ENCODE measurements at regions not wholly inside any gene's neighbourhood (a gene's known extent, or its start where the extent isn't known, plus 50 kb on each side); places are given as distances from the start of the nearest gene placed in this dataset.

DNA sequence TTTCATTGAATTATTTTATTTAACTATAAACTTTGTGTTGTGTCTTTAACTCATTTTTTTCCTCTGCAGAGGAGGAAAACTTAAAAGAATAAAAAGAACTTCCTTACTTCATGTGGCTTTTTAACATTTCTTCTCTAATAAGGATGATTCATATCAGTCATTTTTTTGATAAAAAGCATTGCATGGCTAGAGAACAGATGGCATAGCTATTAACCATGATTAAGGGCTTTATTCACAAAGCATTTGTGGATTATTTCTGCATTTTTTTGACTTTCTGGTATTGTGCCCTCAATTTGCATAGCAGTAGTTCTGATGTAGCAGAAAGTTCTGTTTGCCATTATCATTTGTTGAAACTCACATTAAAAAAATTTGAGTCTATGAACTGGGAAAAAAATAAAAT, 540.8 kb downstream of the SI start:
- Histone ChIP-seq H3K4me3 (no peak overlapping the region), H3K27me3 (no peaks in the 10 kb centered on the region), H3K27ac (replicated peaks in 1 of 4) (no peak overlapping the region), H3K9me3 (no peaks in the 10 kb centered on the region), H3K36me3 (no peaks in the 10 kb centered on the region), H3K4me1 (no peaks in the 10 kb centered on the region)
- TF ChIP-seq POLR2AphosphoS5 (IDR thresholded peaks at IDR 0.05) (no peak), EP300 (IDR thresholded peaks at IDR 0.05) (no peak), POLR2A (IDR thresholded peaks at IDR 0.05; ENCODE audit: low read depth) (no peak)
- TF ChIP-seq, protein P1, sequence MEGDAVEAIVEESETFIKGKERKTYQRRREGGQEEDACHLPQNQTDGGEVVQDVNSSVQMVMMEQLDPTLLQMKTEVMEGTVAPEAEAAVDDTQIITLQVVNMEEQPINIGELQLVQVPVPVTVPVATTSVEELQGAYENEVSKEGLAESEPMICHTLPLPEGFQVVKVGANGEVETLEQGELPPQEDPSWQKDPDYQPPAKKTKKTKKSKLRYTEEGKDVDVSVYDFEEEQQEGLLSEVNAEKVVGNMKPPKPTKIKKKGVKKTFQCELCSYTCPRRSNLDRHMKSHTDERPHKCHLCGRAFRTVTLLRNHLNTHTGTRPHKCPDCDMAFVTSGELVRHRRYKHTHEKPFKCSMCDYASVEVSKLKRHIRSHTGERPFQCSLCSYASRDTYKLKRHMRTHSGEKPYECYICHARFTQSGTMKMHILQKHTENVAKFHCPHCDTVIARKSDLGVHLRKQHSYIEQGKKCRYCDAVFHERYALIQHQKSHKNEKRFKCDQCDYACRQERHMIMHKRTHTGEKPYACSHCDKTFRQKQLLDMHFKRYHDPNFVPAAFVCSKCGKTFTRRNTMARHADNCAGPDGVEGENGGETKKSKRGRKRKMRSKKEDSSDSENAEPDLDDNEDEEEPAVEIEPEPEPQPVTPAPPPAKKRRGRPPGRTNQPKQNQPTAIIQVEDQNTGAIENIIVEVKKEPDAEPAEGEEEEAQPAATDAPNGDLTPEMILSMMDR (IDR thresholded peaks at IDR 0.05): no peak
- DNase-seq (ENCODE audit: extremely low spot score): no peak
- intact Hi-C loops (cut with DNase I): no loop called here

DNA sequence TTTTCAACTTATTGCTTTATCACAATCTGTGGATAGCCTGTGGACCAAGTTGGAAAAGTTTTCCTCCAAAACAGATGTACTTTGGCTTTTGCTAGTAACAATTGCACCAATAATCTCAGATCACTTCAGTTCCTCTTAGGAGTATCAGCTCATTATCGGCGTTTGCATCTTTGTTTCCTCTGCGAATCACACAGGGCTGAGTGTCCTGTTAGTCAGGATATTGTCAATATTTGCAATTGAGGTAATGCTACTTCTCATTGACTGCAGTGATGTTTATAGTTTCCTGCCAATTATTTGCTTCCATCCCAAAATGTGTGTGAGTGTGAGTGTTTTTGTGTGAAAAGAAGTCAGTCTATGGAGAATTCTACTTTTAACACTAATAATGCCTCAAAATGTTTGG, 545.0 kb downstream of the SI start:
- 90% methylated on average over 3 of the region's 3 CpGs for WGBS
- Histone ChIP-seq H3K9me3 (no peaks in the 10 kb centered on the region), H3K4me3 (no peak overlapping the region), H3K27me3 (no peaks in the 10 kb centered on the region), H3K4me1 (no peaks in the 10 kb centered on the region), H3K36me3 (no peaks in the 10 kb centered on the region), H3K27ac (replicated peaks in 1 of 4) (no peak overlapping the region)
- no peak for TF ChIP-seq POLR2A (IDR thresholded peaks at IDR 0.05; ENCODE audit: low read depth)
- TF ChIP-seq, protein P1 (IDR thresholded peaks at IDR 0.05): no peak
- no peak for TF ChIP-seq EP300 (IDR thresholded peaks at IDR 0.05)
- DNase-seq (ENCODE audit: extremely low spot score): no peak
- intact Hi-C loops (cut with DNase I): no loop called here

DNA sequence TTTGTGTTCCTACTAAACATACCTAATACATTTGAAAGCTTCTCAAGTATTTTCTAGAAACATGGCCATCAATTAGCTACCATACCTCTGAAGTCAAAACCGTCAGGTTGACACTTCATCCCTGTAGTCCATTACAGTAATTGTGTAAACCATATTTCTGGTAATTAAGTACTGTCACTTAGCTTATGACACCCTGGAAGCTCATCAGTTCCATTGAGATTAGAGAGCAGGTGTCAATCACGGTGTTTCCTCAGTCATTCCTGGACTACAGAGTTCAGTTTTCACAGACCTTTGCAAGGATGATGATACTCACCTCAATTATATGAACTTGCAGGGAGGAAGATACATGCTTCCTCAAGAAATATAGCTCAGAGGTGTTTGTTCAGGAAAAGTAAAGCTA, 552.0 kb downstream of the SI start:
- intact Hi-C loops (cut with DNase I): no loop called here
- Histone ChIP-seq H3K4me3 (no peak overlapping the region), H3K36me3 (no peaks in the 10 kb centered on the region), H3K27me3 (no peaks in the 10 kb centered on the region), H3K4me1 (no peaks in the 10 kb centered on the region), H3K9me3 (peaks cover 0 to 7% (median 0%) of the 10 kb centered on the region in 4 donors), H3K27ac (replicated peaks in 1 of 4) (no peak overlapping the region)
- TF ChIP-seq POLR2AphosphoS5 (IDR thresholded peaks at IDR 0.05): no peak
- TF ChIP-seq, protein P1 (IDR thresholded peaks at IDR 0.05): no peak
- no peak for TF ChIP-seq POLR2A (IDR thresholded peaks at IDR 0.05; ENCODE audit: low read depth)
- TF ChIP-seq EP300 (IDR thresholded peaks at IDR 0.05): no peak
- WGBS: 73% methylated on average over 2 of the region's 2 CpGs
- DNase-seq (ENCODE audit: extremely low spot score): no peak

DNA sequence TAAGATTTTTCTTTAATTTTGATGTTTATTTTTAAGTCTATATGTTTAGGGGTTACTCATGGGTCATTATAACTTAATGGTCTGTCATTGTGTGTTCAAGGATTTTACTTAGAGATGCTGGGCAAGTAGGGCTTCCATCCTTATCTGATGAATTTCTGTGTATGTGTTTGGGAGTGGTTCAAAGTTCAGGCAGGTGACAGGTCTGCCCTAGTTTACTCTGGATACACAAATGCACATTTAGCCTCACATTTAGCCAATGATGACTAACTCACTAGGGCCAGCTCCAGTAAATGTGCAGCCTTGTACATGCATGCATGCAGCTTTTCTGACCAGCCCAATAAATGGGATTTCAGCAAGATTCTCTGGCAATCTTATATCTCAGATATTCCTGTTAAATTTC, 554.1 kb downstream of the SI start:
- Histone ChIP-seq H3K27ac (replicated peaks in 1 of 4) (no peak overlapping the region), H3K36me3 (no peaks in the 10 kb centered on the region), H3K9me3 (peaks cover 0 to 13% (median 5%) of the 10 kb centered on the region in 4 donors), H3K4me3 (no peak overlapping the region), H3K27me3 (no peaks in the 10 kb centered on the region), H3K4me1 (no peaks in the 10 kb centered on the region)
- no peak for TF ChIP-seq POLR2A (IDR thresholded peaks at IDR 0.05; ENCODE audit: low read depth)
- TF ChIP-seq, protein P1 (IDR thresholded peaks at IDR 0.05): no peak
- TF ChIP-seq POLR2AphosphoS5 (IDR thresholded peaks at IDR 0.05): no peak
- TF ChIP-seq EP300 (IDR thresholded peaks at IDR 0.05): no peak
- DNase-seq (ENCODE audit: extremely low spot score): no peak
- intact Hi-C loops (cut with DNase I): no loop called here

DNA sequence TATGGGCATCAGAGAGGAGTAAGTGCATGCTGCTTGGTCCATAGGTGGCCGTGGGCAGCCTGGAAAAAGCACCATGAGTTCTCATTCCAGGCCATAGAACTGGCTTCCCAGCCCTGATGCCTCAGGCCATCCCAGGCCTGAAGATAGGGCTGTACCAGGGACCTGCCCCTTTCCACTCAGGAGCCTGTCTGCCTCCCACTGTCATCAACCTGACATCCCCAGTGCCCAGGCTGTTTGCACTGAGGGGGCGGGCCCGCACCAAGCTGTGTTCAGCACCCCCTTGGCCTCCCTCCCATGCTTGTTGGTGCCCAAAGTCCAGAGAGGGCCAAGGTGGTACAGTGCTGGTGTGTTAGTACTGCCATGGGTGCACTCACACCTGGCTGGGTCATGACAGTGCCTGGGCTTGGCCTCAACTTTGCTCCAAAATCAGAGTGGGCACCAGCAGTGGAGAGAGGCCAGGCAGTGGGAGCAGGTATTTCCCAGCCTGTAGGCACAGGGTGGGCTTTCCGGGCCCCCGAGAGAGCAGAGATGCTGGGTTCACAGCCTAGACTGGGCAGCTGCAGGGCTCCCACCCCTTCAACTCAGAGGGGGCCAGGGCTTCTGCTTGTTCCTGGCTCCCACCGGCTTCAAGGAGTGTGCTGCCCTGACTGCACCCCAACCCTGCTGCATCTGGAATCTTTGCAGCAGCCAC, 556.1 kb downstream of the SI start:
- WGBS: 84% methylated on average over 3 of the region's 6 CpGs
- H3K4me1 ChIP-seq: no peaks in the 10 kb centered on the region
- TF ChIP-seq POLR2AphosphoS5 (IDR thresholded peaks at IDR 0.05): no peak
- TF ChIP-seq EP300 (IDR thresholded peaks at IDR 0.05): no peak
- TF ChIP-seq, protein P1 (IDR thresholded peaks at IDR 0.05): no peak
- TF ChIP-seq POLR2A (IDR thresholded peaks at IDR 0.05; ENCODE audit: low read depth): no peak

More for the DNA sequence above, 556.1 kb downstream of the SI start:
- no peaks in the 10 kb centered on the region for H3K27me3 ChIP-seq
- H3K9me3 ChIP-seq: peaks cover 0 to 23% (median 10%) of the 10 kb centered on the region in 4 donors
- no peak for DNase-seq (ENCODE audit: extremely low spot score)
- no peak overlapping the region for H3K27ac ChIP-seq (replicated peaks in 1 of 4)
- H3K4me3 ChIP-seq: no peak overlapping the region
- no peaks in the 10 kb centered on the region for H3K36me3 ChIP-seq
- intact Hi-C loops (cut with DNase I): loop anchor here (2.0 kb wide), 1 partner anchor 19 kb away; no protein-coding TSS in a partner anchor
